Activated effector memory CD4-positive, alpha-beta T cell treated with anti-CD3 and anti-CD28 coated beads, Interleukin-2, amount 50 U/mL, for 16 hours (primary cell): ENCODE measurements at regions not wholly inside any gene's neighbourhood (a gene's known extent, or its start where the extent isn't known, plus 50 kb on each side); places are given as distances from the start of the nearest gene placed in this dataset.

Experiments
- DNase-seq: peaks from one replicate; pipeline ENCODE4 v3.0.0-alpha.2; 2020

DNA sequence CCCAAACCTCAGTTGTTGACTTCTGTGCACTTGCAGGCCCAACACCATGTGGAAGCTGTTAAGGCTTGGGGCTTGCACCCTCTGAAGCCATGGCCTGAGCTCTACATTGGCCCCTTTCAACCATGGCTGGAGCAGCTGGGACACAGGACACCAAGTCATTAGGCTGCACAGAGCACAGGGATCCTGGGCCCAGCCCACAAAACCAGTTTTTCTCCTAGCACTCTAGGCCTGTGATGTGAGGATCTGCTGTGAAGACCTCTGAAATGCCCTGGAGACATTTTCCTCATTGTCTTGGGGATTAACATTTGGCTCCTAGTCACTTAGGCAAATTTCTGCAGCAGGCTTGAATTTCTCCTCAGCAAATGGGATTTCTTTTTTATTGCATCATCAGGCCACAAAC lies 1255.7 kb downstream of the ZPLD1 start:
- no peak for DNase-seq

DNA sequence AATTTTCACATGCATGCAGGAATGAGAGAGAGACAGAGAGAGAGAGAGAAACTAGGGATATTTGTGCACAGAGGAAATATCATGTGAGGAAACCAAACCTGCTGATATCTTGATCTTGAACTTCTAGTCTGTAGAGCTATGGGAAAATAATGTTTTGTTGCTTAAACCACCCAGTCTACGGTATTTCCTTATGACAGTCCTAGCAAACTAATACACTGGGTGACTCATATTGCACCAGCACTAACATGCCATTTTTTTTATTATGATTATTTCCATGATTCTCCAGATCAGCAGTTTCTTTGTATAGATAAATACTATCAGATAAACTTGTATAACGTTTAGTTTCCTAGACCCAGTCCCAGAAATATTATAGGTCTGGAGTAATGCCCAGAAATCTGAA lies 1259.0 kb downstream of the ZPLD1 start:
- DNase-seq, result no peak

DNA sequence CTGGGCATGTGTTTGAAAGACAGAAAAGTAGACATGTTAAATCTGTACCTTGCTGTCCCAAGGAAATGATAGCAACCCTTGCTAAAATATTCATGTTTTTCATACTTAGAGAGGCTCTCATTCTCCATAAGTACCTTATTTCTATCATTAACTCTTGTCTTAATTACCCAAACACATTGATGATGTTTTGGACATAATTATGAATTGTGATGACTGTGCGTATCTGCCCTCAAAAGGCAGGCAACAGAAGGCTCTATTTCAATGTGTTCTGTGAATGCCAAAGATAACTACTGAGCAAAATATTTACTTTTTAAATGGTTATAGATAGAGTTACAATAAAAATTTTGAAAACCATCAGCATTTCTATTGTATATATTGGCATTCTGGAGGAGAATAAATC lies 1263.8 kb downstream of the ZPLD1 start:
- DNase-seq, result no peak

DNA sequence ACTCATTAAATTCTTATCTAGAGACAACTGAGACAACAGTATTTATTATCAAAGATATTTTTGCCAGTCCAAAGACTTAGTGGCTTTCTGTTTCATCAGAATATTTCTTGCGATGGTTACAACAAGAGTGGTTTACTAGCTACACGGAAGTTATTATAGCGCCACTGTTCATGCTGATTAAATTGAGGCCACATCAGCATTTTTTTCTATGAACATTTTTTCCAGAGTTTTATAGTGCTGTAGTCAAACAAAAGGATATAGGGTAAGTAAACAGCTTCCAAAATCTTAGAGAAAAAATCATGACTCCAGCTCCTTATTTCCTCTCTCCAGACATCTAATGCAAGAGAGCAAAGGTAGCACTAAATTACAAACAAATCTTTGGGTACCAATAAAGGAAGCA lies 1264.4 kb downstream of the ZPLD1 start:
- no peak for DNase-seq

DNA sequence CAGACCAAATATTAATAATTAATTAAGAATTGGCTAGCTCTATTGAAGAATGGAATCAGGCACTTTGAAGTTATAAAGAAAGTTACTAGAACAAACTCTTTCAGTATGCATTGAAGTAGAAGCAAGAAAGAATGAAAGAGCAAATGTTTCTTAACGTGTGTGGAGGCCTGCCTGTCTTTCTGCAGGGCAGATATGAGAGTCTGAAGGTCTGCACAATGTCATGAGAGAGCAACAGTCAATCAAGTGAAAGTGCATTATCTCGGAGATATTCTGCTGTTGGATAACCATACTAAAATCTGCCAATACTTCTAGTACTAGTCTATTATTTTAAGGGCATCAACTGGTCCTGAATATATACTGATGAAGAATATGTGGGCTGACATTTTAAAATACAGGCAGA lies 1270.8 kb downstream of the ZPLD1 start:
- DNase-seq, result no peak

DNA sequence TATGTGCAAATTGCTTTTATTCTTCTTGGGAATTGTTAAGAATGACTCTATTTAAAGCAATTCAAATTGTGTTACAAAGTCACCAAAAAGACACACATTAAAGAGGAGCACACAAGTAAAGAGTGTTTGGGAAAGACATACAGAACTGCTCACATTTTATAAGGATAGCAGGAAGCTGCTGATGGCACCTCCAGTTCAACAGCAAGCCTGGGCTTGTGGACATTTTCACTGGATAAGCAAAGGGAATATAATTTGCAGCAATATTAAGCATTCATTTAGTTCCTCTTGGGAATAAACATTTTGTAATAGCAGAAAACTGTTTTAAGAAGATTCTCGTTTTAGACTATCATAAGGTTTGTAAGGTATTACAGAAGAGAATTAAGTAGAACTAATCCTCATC lies 1271.9 kb downstream of the ZPLD1 start:
- no peak for DNase-seq

DNA sequence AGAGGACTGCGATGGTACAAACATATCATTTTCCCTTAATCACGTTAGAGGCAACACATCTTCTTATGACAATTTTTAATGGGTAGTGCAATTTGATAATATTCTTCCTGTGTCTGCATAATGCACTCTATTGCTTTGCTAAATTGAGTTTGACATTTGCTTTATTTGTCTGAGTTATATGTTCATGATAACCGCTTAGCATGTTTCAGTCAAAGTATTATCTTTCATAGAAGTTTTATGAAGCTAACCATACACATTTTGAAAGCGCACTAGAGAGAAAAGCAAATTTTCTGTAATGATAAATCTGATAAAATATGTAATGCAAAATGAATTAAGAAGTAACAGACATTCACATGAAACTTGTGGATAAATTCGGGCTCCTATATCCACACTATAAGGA lies 1276.9 kb downstream of the ZPLD1 start:
- no peak for DNase-seq

DNA sequence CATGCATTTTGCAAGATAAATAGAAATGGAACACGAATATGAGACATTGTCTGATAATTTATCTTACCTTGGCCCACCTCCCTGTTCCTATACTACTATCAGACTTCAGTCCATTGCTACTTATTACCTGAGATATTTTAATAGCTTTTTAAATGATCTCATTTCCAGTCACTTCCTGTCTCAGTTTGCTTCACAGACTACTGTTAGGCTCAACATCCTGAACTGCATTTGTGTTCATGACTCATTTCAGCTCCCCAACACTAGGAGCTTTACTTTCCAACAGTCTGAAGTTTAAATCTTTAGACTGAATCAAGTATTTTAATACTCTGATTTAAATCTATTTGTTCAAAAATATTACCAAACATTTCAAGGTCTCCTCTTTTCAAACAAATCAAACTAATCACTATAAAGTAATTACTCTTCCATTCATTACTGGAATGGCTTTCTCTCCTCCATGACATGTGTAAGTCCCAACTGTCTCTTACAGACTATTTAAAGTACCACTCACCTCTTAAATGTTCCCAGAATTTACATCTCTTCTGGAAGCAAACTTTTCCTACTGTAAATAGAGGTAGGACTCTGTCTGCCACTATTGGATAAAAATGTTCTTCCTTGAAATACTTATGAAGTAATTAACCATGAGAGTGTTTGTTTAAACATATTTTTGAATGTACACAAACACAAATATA lies 1277.6 kb downstream of the ZPLD1 start:
- DNase-seq, result no peak

DNA sequence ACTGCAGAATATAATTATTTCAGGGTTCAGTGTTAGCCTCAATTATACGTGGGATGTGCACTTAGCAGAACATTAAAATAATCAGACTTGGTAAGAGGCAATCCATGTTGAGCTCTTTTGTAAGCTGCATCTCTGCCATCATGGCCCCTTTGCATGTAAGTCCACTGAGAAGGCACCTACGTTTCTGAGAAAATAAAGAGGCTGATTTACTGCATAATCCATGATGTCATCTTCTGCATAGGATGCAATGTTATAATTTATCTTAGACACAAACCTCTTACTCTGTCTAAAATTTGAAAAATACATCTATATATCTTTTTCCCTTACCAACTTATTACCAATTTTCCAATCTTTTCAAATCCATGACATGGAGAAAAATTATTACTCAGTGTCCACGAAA lies 1294.7 kb downstream of the ZPLD1 start:
- DNase-seq, result no peak

DNA sequence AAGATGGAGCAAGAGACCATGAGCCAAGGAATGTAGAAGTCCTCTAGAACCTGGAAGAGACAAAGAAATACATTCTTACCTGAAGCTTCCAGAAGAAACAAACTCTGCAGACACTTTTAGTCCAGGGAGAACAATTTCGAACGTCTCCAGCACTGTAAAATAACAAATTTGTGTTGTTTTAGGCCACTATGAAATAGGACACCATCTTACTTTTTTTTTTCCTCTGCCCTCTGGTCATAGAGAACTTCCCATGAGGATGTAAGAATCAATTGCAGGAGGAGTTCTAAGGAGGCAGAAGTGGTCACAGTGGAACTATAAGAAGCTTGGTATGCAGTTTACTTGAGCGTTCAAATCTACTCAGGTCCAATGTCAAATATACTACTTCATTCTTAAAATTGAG lies 1295.9 kb downstream of the ZPLD1 start:
- no peak for DNase-seq

DNA sequence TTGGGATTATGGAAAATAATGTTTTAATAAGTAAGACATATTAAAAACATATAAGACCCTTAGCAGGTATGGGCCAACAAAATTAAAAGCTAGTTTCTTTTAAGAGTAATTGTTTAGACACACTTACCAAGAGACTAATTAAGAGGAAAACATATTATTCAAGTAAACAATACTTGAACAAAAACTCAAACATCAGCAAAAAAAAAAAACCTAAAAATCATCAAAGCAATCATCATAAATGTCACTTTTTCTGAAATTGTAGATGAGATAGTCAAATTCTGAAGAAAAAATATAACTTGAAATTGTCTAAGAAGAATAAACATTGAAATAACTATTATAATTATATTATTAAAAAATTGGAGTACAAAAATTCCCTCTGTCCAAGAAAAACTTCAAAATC lies 1318.2 kb downstream of the ZPLD1 start:
- DNase-seq, result no peak

DNA sequence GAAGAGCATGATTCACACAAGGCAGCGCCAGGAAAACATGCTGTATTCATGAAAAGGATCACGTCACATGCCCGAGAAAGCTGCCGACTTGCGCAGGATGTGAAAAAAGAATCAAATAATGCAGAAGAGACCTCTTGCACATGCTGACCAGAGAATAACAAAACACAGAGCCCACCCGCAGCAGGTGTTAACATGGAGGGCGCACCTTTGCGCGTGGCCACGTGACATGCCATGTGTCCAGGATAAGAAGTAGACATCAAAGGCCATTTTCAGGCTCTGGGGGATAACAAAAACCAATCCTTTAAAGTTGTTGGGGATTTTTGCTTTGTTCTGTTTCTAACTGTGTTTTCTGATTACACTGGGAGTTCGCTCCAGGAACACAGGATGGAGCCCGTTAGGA lies 1332.8 kb downstream of the ZPLD1 start:
- DNase-seq, result no peak

DNA sequence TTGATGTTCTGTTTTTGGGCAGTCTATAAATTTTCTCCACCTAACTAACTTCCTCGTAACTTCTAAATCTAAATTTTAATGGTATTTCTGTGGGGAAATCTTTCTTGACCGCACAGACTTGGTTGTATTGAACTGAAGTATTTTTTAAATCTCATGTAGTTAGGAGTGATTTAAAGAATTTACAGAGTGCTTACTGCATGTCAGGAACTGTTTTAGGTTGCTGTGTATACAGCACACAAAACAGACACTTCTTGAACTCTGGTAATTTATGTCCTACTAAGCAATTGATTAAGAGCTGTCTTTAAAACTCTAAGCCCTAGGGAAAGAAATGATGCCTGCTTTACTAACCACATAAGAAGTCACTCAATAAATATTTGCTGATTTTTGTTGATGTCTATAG lies 1350.2 kb downstream of the ZPLD1 start:
- DNase-seq, result no peak

DNA sequence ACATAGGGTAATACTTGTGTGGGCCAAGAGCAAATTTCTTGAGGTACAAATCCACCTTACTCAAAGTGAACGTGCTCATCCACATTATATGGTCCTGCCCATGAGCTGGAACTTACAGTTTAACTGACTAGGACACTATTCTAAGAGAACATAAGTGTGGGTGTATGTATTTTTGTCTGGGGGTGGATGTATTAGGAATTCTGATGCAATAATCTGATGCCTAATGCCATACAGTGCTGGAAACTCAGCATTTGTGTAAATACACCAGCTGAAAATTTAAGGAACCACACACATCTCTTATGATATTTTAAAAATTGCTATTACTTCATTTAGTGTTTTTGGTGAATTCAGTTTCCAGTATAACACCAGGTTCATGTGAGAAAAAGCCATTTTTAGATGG lies 1350.7 kb downstream of the ZPLD1 start:
- no peak for DNase-seq

DNA sequence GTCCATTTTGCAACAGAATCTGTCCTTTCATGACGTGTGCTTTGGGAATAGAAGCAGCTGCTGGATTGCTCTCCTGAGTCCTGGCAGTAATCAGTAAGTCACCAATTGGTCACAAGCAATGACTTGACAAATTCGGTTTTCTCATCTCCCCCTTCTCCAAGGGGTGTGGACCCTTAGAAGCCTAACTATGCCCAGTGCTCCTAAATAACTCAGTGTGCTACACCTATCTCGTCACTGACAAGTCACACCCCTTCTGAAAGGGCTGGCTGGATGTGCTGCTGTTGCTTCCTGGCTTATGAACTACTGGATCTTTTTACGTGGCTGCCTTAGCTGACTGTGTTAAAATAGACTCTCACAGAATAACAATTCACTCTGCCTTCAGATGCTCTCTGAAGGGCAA lies 1351.5 kb downstream of the ZPLD1 start:
- no peak for DNase-seq

DNA sequence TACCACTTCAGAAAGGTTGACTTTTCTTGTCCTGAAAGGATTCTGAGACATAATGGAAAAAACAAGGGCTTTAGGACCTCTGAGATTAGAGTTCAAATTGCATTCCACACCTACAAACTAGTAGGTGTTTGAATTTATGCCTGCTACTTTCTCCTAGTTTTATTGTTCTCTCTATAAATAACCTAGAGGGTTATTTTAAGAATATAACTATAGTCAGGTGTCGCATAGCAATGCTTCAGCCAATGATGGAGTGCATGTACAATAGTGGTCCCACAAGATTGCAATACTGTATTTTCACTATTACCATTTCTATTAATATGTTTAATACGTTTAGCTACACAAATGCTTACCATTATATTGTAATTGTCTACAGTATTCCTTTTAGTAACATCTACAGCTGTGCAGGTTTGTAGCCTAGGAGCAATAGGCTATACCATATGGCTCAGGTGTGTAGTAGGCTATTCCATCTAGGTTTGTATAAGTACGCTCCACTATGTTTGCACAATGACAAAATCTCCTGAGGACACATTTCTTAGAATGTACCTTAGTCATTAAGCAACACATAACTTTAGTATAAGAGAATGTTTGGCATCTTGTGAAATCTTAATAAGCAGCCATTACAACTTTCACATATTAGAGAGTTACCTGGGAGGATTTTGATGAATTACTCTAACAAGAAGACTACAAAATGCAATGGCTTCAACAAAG lies 1352.5 kb downstream of the ZPLD1 start:
- DNase-seq, result no peak

DNA sequence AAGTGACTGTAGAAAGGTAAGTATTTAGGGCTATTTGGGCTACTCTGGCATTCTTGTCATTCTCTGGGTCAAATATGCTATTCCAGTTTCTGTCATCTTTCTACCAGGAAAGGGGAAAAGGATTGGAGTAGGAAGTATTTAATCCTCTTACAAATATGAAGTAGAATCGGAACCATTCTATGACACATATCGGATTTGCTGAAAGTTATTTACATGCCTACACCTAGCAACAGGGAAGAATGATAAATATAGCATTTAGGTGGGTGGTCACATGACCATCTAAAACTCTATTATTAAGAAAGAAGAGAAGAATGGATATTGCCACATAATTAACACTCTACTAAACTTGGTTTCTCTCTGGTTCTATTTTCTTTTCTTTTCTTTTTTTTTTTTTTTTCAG lies 1353.1 kb downstream of the ZPLD1 start:
- no peak for DNase-seq

DNA sequence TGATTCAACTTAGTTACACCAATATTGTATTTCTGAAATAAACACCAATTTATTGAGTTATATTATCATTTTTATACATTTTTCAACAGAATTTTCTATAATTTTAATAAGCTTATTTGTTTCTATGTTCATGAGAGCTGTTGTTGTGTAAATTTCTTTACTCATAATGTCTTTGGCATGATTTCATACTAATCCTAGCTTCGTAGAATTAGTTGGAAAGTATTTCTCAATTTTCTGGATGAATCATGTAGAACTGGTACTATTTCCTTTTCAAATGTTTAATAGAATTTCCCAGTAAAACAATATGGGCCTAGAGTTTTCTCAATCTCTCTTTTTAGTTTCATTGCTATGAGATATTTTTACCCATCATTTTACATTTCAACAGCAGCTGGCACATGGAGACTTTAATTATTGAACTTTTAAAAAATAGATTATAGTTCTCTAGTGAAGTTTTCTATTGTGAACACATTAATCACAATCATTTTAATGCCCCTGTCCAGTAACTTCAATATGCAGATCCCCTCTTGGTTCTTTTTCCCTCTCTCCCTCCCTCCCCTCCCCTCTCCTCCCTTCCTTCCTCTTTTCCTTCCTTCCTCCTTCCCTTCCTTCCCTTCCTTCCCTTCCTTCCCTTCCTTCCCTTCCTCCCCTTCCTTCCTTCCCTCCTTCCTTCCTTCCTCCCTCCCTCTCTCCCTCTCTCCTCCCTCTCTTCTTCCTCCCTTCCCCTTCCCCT lies 1357.1 kb downstream of the ZPLD1 start:
- DNase-seq, result no peak

DNA sequence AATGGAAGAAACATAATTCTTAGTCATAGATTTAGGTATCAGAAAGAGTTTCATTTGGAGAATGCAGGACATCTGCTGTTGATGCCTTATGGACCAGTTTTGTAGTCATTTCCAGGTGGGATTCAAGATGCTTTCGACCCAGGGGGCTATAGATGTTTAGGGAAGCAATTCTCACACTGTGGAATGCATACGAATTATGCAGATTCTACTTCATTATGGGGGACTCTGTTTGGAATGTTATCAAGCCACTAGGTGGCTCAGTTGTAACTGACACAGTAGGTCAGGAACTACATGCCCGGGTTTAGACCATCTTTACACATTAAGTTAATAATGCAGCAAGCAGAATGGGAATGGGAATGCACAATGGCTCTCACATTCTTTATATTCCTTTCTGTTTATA lies 1359.8 kb downstream of the ZPLD1 start:
- DNase-seq, result no peak

DNA sequence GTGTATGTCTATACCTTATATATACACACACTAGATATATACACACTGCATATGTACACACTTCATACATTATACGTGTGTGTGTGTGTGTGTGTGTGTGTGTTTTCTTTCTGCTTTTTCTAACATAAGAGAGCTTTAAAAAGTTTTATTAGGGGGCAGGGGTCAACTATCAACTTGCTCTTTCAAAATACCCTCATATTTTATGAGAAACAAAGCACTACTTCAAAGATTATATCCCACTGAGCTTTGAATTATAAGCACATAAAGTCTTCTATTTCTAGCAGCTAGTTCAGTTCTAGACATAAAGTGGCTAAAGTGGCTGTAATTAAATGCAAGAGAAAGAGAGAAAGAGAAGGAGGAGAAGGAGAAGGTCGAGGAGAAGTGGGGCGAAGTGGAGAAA lies 1361.3 kb downstream of the ZPLD1 start:
- DNase-seq, result no peak

DNA sequence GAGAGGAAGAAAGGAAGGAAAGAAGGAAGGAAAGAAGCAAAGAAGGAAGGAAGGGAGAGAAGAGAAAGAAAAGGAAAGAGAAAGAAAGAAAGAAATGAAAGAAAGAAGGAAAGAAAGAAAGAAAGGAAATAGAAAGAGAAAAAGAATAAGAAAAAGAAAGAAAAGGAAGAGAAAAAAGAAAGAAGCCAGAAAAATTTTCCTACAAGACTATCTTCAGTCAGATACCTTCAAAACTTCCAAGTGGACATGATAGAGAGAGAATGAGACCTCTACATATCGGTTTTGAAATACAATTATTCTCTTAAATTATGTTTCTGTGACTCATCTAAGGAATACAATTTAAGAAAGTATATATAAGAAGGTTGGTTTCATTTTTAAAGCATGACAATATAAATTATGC lies 1369.0 kb downstream of the ZPLD1 start:
- DNase-seq, result no peak

DNA sequence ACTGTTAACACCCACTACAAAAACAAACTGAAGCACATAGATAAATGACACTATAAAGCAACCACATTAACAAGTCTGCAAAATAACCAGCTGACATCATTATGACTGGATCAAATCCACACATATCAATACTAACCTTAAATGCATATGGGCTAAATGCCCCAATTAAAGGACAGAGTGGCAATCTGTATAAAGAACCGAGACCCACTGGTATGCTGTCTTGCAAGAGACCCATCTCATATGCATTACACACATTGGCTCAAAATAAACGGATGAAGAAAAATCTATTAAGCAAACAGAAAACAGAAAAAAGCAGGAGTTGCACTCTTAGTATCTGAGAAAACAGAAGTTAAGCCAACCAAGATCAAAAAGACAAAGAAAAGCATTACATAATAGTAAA lies 1375.4 kb downstream of the ZPLD1 start:
- DNase-seq, result no peak

DNA sequence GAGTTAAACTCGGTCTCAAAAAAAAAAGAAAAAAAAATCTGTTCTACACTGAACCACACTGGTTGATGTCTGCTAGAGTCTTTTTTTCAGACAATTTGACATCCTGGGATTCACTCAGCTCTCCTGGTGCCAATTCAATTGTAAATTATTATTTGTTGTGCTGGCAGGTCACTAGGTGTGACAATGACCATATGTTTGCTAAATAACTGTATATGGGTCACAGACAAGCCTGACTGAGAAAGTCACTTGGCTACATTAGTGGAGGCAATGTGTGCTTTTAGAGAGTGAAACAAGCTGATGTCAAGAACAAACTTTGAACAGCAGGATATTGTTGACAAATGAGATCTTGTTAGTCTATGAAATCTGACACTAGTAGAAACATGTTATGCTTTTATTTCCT lies 1379.1 kb downstream of the ZPLD1 start:
- no peak for DNase-seq

DNA sequence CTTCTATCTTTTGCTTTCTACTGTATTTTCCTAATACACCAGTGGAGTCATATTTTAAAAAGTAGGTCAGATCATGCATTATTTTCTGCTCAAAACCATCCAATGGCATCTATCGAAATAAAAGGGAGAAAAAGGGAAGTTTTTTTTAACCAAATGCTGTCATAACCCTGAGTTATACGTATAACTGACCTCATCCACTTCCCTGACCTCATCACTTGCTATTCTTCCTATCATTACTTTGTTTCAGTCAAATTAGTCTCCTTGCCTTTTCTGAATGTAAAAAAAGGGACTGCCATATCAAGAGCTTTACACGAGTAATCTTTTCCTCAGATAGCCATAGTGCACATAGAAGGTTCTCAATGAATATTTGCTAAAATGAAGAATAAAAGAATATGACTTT lies 1383.6 kb downstream of the ZPLD1 start:
- no peak for DNase-seq
